Prostate gland (tissue), 2 donors: ENCODE measurements at regions not wholly inside any gene's neighbourhood (a gene's known extent, or its start where the extent isn't known, plus 50 kb on each side); places are given as distances from the start of the nearest gene placed in this dataset.

Source experiments
- DNase-seq: peaks from one replicate; pipeline ENCODE4 v3.0.0-alpha.2; 2019; ENCODE audit warnings: low spot score
- H3K27ac ChIP-seq, 2 donors: fragments of 200-600 bp; sonication (generic); 2 replicates each; pipeline ENCODE4 v1.5.1; 2017 to 2019
- H3K27me3 ChIP-seq: fragments of 200-600 bp; sonication (generic); replicated peaks from 2 replicates; pipeline ENCODE4 v1.5.1; 2019; ENCODE audit not compliant: insufficient read depth
- H3K36me3 ChIP-seq, 2 donors: fragments of 200-600 bp; sonication (generic); 1 replicate in 1 of 2; 2 replicates in 1 of 2; pipeline versions ENCODE4 v1.5.1 to v1.8.1; 2017 to 2019
- H3K4me1 ChIP-seq: fragments of 200-600 bp; sonication (generic); replicated peaks from 2 replicates; pipeline ENCODE4 v1.5.1; 2019
- H3K4me3 ChIP-seq, 2 donors: fragments of 200-600 bp; sonication (generic); 2 replicates each; pipeline ENCODE4 v1.5.1; 2017 to 2019
- H3K9me3 ChIP-seq: fragments of 200-600 bp; sonication (generic); 2 replicates; pipeline ENCODE4 v1.5.1; 2017
- POLR2A ChIP-seq: fragments of 450-650 bp; IDR thresholded peaks from one replicate; pipeline ENCODE4 v1.6.1; 2016; ENCODE audit warnings: antibody characterized with exemption, mild to moderate bottlenecking
- POLR2AphosphoS5 ChIP-seq: sonication (generic); formaldehyde crosslinking; IDR thresholded peaks from one replicate; pipeline ENCODE4 v1.6.1; 2017; ENCODE audit warnings: antibody characterized with exemption
- WGBS: methylation state at CpG from one replicate; pipeline ENCODE4 v1.1.5; 2018; 5-methylcytosine and 5-hydroxymethylcytosine counted together
- intact Hi-C: fragments of 100-400 bp; cut with DNase I; formaldehyde crosslinking; loops from one replicate; pipeline ENCODE4 v1.14.2; 2022
- TF ChIP-seq, protein P1 (sequence below), 4 experiments: fragments of 200-600 bp in 2 of 4; fragments of 450-650 bp in 2 of 4; sonication (generic) in 2 of 4; IDR thresholded peaks; 1 replicate in 3 of 4; 2 replicates in 1 of 4; pipeline ENCODE4 v1.5.1; 2016 to 2019; ENCODE audit warnings: antibody characterized with exemption in 4 of 4, mild to moderate bottlenecking in 2 of 4, moderate library complexity in 2 of 4

GRCh38 chr7:43014406-43014805 lies 82.2 kb downstream of the MRPL32 start:
- Histone ChIP-seq H3K27me3 (no peaks in the 10 kb centered on the region), H3K36me3 (no peaks in the 10 kb centered on the region), H3K4me3 (no peak overlapping the region), H3K9me3 (no peaks in the 10 kb centered on the region), H3K27ac (no peak overlapping the region), H3K4me1 (no peaks in the 10 kb centered on the region)
- WGBS, result 38% methylated on average over 4 of the region's 4 CpGs
- TF ChIP-seq POLR2AphosphoS5 (no peak), POLR2A (no peak)
- TF ChIP-seq, protein P1, sequence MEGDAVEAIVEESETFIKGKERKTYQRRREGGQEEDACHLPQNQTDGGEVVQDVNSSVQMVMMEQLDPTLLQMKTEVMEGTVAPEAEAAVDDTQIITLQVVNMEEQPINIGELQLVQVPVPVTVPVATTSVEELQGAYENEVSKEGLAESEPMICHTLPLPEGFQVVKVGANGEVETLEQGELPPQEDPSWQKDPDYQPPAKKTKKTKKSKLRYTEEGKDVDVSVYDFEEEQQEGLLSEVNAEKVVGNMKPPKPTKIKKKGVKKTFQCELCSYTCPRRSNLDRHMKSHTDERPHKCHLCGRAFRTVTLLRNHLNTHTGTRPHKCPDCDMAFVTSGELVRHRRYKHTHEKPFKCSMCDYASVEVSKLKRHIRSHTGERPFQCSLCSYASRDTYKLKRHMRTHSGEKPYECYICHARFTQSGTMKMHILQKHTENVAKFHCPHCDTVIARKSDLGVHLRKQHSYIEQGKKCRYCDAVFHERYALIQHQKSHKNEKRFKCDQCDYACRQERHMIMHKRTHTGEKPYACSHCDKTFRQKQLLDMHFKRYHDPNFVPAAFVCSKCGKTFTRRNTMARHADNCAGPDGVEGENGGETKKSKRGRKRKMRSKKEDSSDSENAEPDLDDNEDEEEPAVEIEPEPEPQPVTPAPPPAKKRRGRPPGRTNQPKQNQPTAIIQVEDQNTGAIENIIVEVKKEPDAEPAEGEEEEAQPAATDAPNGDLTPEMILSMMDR (IDR thresholded peaks at IDR 0.05), result no peak
- intact Hi-C loops, result no loop called here
- DNase-seq, result no peak

DNA sequence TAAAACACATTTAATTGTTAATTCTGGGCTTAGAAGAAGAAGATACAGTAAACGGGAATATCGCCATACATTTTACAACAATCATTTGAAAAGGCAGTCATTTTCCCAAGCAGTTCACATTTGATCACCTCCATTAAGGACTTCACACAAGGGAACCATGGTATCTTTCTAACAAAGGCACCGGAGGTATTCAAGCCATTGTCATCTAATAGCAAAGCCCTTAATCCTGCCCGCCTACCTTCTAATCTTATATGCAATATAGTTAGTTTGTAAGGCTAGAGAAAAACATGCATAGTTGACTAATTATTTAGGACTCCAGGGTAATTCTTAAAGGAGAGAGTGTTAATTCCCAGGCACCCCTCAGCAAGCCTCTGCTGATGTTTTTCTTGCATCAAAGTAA lies 83.1 kb downstream of the MRPL32 start:
- intact Hi-C loops, result no loop called here
- H3K27ac ChIP-seq, result no peak overlapping the region

DNA sequence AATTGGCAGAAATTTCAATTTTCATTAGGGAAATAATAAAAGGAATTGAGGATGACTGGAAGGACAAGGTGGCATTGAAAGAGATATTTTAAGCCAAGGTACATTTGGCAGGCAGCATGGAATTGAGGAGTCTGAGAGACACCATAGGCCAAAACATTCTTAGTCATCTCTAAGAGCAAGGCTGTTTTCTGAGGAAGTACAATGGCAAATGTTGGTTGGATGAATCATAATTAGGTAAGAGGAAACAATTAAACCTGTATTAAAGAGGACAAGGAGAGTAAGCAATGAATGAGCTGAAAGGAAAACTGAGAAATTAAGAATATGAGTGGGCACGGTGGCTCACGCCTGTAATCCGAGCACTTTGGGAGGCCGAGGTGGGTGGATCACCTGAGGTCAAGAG lies 86.3 kb downstream of the MRPL32 start:
- TF ChIP-seq POLR2A, result no peak
- TF ChIP-seq, protein P1 (IDR thresholded peaks at IDR 0.05), result no peak
- TF ChIP-seq POLR2AphosphoS5, result no peak
- Histone ChIP-seq H3K36me3 (no peaks in the 10 kb centered on the region), H3K4me3 (no peak overlapping the region), H3K27ac (no peak overlapping the region), H3K4me1 (no peaks in the 10 kb centered on the region), H3K27me3 (no peaks in the 10 kb centered on the region), H3K9me3 (no peaks in the 10 kb centered on the region)
- 83% methylated on average over 4 of the region's 4 CpGs for WGBS
- DNase-seq, result no peak
- intact Hi-C loops, result no loop called here

More for the DNA sequence above, 83.1 kb downstream of the MRPL32 start:
- Histone ChIP-seq H3K36me3 (no peaks in the 10 kb centered on the region), H3K4me1 (no peaks in the 10 kb centered on the region), H3K4me3 (no peak overlapping the region), H3K27me3 (no peaks in the 10 kb centered on the region), H3K9me3 (no peaks in the 10 kb centered on the region)
- TF ChIP-seq POLR2A, result no peak
- TF ChIP-seq POLR2AphosphoS5, result no peak
- TF ChIP-seq, protein P1 (IDR thresholded peaks at IDR 0.05), result no peak
- WGBS, result 74% methylated on average over 4 of the region's 4 CpGs
- no peak for DNase-seq

DNA sequence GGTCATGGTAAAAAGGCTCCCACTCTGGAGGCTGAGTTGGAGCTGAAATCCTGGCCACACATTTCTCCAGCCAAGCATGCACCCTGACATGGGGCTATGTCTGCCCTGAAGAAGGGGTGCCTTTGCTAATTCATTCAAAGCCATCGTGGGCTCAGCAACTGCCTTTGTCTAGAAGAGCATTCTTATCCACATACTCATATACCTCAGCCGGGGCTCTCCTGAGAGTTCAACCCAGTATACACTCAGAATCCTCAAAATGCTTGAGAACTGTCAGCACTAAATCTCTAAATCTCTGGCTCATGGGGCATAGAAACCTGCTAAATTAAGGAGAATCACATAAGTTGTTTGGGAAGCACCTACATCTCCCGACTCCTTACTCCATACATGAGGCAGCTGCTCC lies 89.3 kb downstream of the MRPL32 start:
- DNase-seq, result no peak
- 90% methylated on average over 3 of the region's 3 CpGs for WGBS

GRCh38 chr7:43022008-43022407 lies 89.8 kb downstream of the MRPL32 start:
- no peaks in the 10 kb centered on the region for H3K27me3 ChIP-seq
- intact Hi-C loops, result no loop called here
- no peaks in the 10 kb centered on the region for H3K4me1 ChIP-seq
- TF ChIP-seq, protein P1 (IDR thresholded peaks at IDR 0.05), result no peak
- TF ChIP-seq POLR2A (no peak), POLR2AphosphoS5 (no peak)
- 74% methylated on average over 7 of the region's 7 CpGs for WGBS
- H3K36me3 ChIP-seq, result no peaks in the 10 kb centered on the region
- H3K27ac ChIP-seq, result no peak overlapping the region
- DNase-seq, result no peak
- no peak overlapping the region for H3K4me3 ChIP-seq
- no peaks in the 10 kb centered on the region for H3K9me3 ChIP-seq

More for the DNA sequence above, 89.3 kb downstream of the MRPL32 start:
- intact Hi-C loops, result no loop called here
- H3K4me3 ChIP-seq, result no peak overlapping the region
- H3K27ac ChIP-seq, result no peak overlapping the region
- TF ChIP-seq, protein P1 (IDR thresholded peaks at IDR 0.05), result no peak
- TF ChIP-seq POLR2A (no peak), POLR2AphosphoS5 (no peak)
- no peaks in the 10 kb centered on the region for H3K9me3 ChIP-seq
- H3K36me3 ChIP-seq, result no peaks in the 10 kb centered on the region
- no peaks in the 10 kb centered on the region for H3K4me1 ChIP-seq
- no peaks in the 10 kb centered on the region for H3K27me3 ChIP-seq
